GM18517 (cell line): ENCODE measurements at regions not wholly inside any gene's neighbourhood (a gene's known extent, or its start where the extent isn't known, plus 50 kb on each side); places are given as distances from the start of the nearest gene placed in this dataset.
A peak's percentile ranks its signal among the peaks of the same experiment; 100 is the strongest.

ENCODE experiments used
- ATAC-seq: cut with Tn5 transposase; IDR thresholded peaks from one replicate; pipeline ENCODE4 v1.9.1; 2021; ENCODE audit warnings: mild to moderate bottlenecking, moderate library complexity; ENCODE audit not compliant: unreplicated experiment

DNA sequence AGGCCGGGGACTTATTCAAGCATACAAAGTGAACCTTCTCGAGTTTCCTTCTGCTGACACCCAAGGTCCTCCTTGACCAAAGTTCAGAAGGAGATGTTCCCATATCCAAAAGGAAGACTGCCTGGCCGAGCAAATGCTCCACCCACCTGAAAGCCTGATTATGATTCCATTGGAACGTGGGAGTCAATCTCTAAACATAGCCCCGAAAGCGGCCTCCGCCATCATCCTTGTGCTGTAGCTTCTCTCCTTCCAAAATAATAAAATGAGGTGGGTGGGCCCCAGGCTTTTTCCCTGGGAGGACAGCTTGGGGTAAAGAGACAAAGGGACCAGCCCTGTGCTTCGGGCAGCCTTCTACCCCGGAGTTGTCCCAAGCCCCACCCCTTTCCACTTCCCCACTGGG, 355.6 kb upstream of the SLC30A5 start:
- no peak for ATAC-seq

DNA sequence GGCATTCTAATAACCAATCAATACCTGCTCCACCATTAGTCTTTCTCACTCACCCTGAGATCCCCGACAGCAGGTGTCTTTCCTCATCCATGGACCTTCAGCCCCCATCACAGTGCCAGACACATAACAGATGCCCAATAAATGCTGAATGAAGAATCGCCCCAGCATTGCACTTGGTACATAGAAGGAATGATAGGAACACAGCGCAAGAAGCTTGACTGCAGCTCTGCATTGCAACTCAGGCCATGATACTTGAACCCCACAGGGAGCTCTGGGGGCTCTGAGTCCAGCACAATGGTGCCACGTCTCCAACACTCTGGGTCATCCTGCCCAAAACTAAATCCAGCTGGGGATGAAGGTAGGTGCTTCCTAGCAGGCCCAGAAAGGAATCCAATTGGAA, 355.0 kb upstream of the SLC30A5 start:
- no peak for ATAC-seq

DNA sequence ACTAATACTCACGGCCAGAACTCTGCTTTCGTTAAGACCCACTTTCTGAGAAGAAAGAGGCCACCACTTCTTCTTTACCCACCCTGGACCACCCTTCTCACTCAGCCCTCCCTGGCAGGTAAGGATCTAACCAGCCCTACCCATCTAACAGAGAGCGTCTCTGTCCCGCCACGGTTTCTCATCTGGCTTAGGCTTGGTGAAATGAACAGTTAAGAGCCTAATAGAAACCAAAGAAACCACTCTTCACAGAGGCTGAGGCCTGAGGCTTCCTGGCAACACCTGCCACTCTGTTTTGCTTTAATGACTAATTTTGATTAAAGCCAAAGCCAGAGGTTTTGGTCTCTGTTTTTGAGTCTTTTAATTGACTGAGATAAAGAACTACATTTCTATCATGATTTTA, 354.1 kb upstream of the SLC30A5 start:
- ATAC-seq: peak; percentile 80

DNA sequence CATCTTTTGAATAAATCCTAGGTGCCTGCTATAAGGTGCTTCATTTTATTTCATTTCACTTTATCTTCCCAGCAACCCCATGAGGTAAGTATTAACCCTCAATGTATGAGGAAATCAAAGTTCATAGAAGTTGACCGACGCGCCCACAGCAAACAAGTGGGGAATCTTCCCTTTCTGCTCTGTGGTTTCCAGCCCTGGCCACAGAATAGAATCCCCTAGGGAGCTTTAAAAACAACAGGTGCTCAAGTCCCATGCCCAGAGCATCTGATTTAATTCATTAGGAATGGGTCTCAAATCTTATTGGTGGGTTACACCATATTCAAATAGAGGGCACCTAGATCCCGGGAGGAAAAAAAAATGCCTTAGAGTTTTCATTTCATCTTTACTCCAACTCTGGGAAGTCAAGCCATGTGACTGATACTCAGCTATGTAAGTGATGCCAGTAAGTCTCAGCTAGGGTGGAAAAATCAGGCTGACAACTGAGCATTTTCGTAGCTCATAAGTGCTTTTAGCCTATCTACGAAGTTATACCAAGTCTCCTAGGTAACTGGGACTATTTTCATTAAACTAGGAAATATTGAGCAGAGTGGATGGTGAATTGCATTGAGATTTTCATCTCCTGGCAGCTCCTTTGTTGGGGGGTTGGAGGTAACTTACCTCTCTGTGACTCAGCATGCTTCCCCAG, 353.4 kb upstream of the SLC30A5 start:
- ATAC-seq: peak; percentile 60

DNA sequence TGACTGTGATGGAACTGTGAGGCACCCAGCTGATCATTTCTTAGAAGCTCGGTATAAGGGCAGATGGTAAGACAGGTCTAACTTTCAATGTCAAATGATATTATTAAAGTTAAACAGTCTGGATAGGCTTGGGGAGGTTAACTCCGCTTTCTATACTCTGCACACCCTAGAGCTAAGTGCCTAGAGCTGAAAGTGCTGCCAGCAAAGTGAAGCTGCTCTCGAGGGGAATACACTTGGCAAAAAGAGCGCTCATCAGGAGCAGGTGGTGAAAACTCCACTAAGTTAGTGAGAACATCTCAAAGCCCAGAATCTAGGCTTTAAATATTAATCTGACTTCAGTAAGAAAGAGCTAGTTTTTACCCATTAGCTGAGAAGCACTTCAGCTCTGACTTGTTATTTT, 349.6 kb upstream of the SLC30A5 start:
- no peak for ATAC-seq

DNA sequence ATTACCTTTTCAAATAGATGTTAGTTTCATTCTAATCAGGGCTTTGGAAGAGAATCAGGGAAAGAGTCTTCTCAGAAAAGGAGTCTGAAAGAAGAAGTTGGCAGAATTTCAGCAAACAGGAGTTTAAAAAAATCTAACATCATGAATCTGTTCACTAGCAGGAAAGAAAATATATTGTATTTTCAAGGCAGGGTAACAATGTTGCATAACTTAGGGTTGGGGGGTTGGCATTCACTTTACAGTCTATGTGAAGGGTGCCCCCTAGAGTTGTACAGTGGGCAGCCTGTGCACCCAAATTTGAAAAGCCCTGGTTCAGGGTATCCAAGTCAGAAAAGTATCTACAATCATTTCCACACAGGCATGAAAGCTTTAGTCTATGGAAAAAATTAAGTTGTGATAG, 348.4 kb upstream of the SLC30A5 start:
- no peak for ATAC-seq

DNA sequence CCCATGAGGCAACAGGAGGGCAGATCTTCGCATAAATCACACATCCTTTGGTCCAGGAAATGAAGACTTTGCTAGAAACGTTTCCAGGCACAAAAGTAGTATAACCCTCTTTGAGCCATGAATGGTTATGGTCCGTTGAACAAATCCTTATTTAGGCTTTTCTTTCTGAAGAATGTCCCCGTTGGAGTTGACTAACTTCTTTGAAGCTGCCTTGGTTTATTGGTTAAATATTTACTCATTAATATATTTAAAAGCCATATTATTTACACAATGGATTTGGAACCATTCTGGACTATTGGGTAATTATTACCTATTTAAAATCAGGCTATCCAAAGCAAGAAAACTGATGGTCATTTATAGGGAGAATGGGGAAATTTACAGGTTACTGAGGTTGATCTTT, 347.6 kb upstream of the SLC30A5 start:
- ATAC-seq: no peak

DNA sequence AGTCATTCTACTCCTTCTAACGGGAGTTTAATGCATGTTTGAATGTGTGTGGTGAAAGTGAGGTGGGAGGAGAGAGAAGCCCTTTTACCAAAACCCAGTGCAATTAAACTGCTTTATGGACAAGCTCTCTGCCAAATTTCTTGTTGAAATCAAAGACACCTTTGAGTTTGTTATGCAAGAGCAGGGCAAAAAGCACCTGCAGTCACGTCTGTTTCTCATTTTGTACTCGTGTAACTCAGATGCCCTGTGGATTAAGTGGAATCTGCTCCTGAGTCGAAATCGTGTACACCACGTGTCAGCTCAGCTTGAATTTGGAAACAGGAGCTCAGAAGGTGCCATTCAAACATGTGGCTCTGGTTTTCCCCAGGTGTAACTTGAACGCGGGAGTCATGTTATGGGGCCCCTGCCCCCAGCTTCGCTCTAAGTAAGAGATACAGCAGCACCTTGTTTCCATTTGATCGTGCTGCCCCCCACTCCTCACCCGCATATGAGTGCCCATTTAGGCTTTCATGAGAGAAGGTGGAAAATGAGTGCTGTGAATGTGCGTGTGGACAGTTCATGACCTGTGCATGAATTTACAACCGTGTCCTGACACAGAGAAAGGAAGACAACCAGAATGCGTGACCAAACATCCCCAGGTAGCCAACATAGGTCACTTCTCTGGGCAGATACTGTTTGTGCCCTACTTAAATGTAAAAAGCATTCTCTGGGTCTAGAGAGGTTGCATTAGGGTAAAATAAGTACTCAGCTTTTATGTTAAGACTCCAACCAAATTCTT, 347.0 kb upstream of the SLC30A5 start:
- ATAC-seq: no peak

DNA sequence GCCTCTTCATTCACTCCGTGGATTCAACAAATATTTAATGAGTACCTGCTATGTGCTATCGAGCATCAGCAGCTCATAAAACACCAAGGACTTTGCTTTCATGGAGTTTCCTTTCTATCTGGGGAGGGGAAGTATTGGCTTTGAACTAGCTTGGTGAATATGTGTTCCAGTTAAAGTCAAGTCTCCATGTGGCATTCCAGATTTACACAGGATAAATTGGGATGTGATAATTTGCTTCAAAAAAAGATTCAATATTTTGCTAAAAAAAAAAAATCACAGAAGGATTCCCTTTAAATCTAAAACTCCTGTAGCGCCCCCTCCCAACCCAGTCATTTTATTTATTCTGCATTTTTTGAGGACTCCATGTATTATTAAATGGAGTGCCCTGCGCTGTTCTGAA, 346.3 kb upstream of the SLC30A5 start:
- ATAC-seq: no peak

DNA sequence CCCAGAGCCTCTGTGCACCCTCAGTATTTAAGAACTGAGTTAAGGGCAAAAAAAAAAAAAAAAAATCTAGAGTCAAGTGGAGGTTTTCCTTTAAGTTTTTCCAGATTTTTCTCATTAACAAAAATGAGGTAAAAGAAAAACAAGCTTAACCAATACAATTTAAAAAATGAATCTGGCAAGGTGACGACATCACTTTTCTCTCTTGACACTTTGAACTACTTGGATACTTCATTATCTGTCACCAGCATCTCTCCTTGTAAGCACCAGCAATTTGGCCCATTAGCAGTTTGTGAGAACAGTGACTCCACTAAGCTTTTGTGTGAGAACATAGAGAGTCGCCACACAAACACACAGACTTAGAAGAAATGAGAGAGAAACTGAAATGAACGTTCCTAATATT, 345.7 kb upstream of the SLC30A5 start:
- ATAC-seq: no peak

DNA sequence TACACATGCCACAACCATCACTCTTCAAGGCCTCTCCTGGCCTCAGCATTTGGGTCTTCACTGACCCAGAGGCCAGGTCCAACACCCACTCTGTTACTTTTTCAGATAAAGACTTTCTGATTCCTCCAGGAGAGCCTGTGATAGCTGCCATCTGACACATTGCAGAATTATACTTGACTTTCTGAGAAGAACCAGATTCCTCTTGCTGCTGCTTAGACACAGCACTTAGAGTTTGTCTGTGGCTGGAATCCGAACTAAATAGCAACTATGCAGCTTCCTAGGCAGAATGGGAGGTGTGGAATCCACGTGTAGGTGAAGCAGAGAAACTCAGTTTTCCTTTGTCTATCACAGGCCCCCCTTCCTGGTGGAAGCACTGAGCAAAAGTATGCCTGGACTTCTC, 344.7 kb upstream of the SLC30A5 start:
- no peak for ATAC-seq

DNA sequence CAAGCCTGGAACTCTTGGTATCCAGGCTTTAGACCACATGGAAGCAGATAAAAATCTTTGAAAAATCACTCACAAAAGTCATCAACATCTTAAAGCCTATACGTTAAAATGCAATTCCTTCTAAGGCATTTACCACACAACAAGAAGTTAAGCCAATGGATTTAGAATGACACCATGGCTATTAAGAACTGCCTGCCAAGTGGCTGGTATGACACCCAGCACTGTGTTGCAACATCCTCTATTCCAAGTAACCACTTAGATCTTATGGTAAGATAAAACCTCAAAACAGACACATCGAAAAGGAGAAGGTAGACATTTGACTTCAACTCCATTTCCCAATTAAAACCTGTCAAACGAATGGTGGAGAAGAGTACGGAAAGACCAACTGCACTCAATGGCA, 344.2 kb upstream of the SLC30A5 start:
- ATAC-seq: no peak

DNA sequence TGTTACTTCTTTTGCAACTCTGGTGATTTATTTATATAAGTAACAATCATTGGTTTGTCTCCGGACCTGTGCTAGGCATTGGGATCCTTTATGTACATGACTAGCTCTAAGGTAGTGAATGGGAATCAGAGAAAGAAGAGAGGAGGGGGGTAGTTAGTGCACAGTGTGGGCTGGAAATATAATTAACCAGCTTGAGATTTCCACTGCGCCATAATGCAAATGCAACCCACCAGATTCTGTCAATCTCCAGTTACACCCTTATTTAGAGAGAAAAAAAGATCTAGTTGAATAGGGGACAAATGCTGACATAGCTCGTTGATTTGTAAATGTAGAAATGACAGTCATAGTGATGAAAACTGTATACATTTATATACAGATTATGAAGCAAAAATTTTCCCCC, 342.2 kb upstream of the SLC30A5 start:
- ATAC-seq: no peak

DNA sequence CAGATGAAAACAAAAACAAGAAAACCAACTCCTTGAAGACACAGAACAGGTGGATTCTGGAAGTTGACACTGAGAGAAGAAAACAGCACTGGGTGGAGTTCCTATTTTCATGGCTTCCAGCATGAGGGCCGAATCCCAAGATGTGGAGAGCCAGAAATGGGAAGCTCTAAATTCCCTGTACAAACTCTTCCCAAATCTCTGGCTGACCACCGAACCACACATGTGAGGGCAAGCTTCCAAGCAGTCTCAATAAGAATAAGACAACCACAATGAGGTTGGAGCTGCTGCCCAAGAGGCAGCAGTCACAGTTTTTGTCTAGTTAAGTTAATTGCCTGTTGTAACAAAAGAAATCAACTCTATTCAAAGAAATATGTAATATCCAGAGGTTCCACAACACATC, 339.3 kb upstream of the SLC30A5 start:
- ATAC-seq: no peak

DNA sequence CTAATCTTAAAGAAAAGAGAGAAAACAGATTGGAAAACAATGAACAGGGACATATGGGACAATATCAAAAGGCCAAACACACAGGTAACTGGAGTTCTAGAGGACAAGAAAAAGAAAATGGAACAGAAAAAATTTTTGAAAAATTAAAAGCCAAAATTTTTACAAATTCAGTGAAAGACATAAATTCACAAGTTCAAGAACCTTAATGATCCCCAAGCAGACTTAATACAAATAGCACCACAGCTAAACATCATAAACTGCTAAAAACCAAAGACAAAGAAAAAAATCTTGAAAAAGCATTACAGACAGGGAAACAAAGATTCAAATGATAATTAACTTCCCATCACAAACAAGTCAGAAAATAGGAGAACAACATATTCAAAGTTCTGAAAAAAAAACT, 338.5 kb upstream of the SLC30A5 start:
- no peak for ATAC-seq

DNA sequence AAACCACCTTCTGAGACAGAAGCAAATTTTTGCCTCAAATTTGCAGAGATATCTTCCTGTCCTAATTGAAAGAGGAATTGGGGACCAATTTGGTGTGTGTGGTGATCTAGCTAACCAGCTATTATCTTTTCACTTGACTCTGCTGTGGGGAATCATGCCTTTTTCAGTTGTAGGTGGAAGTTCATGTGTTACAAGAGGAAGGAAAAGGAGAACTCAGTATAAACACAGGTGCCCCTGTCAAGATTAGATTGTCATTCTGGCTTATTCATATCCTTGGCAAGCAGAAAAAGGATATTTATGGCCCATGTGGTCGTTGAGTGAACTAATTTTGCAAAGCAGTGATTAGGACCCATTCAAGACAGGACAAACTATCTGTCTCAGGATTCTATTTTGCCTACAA, 336.8 kb upstream of the SLC30A5 start:
- ATAC-seq: no peak

DNA sequence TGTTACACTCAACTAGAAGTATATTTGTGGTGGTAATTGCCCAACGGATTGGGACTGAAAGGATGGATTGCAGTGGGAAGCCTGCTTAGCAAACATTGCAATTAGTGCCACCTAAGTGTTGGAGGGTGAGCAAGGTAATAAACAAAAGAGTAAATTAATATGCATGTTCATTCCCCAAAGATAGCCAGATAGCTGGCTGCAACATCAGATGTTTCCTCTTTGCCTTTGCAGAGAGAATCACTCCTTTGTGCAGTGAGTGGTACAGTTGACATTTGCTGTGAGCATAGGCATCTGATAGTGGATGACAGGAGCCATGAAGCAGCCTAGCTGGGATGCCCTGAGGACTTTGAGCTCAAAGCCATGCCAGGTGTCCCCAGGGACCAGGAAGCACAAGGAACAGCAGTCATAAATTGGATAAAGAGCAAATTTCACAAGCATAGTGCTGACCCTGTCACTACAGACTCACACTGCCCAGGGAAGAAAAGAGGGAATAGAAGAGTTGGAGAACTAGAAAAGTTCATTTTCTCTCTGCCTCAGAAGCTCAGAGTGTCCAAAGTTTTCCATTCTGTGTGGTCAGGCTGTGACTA, 336.1 kb upstream of the SLC30A5 start:
- no peak for ATAC-seq

DNA sequence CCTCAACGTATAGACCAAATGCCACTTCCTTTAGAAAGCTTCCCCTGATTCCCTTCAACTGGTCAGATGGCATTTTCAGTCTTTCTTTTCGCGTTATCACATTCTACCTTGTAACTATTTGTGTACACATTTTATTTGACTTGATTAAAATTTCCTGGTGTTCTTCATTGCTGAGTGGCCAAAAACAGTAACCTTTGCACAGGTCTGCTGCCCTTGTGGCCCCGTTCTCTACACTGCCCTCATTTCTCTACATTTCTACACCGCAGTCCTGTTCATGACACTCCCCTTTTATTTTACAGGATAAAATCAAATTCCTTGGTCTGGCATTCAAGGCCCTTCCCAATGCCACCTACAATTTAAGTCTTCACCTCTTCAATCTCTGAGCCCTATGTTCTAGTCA, 334.2 kb upstream of the SLC30A5 start:
- no peak for ATAC-seq

DNA sequence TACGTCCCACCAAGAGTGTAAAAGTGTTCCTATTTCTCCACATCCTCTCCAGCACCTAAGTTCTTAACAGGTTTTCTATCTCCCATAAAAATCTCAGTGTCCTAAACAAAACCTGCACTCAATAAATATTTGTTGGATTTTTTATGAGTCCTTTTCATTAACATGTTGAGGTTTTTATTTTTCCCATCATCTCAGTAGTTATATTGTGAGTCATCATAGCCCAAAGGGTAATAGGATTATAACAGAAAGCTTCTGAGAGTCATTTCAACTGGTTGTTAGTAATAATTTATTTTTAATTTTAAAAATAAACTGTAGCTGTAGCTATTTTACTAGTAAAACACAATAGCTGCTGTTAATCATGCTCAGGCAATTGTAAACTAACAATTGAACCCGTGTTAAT, 331.6 kb upstream of the SLC30A5 start:
- no peak for ATAC-seq

DNA sequence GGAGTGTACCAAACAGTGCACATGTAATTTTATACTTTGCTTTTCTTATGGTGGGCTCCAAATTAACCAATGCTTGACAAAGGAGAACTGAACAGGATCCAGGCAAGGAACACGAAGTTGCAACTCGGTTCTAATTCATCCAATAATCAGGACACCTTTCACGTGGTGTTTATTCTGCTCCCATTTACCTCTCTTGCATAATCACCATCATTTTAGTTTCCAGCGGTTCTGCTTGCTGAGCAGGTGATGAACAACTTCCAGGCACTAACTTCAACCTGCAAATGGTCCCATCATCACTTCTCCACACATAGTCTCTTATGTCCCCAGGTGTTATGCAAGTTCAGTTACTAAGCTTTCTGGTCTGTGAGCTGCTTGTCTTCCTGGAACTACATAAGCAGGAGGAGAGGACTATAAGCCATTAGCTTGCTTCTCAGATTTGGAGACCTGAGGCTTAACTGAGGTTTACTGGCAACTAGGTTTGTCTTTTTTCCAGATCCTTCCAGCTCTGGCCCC, 326.8 kb upstream of the SLC30A5 start:
- ATAC-seq: no peak

DNA sequence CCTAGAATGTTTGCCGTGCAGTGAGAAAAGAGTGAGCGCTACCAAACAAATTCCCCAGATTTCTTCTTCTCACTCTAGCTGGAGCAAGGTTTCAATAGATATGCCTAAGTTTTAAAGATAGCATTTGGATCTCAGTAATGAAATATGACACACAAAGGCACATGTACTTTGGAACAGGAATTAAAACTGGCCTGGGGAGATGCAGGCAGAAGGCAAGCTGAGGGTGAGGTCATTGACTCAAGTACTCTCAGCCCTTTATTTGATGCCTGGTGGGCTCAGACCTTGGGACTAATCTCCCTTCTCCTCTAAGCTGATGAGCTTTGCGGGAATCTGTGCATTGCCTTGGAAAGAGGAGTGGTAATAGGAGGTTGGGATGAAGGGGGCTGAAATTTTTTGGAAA, 323.3 kb upstream of the SLC30A5 start:
- no peak for ATAC-seq

DNA sequence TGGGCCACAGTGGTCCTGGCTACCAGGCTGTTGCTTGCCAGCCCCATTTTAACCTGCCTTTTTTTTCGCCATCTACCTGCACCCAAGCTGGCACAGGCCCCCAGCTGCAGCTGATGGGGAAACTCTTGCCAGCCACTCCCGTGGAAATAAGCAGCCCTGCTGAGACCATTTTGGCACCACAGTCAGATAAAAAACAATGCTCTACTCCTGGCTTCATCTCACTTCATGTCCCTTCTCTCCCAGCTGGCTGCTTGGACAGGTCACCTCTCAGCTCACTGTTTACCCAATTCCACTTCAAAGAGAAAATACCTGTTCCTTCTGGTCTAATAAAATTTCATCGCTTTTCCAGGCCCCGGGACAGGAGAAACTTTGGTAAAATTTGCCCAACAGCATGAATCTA, 322.6 kb upstream of the SLC30A5 start:
- ATAC-seq: no peak
